ENCODE measurements at regions not wholly inside any gene's neighbourhood (a gene's known extent, or its start where the extent isn't known, plus 50 kb on each side); places are given as distances from the start of the nearest gene placed in this dataset.
"Not testable (repeated sequence)": the region's sequence is repeated elsewhere in the genome, so short reads cannot be mapped to it uniquely, and the experiment has no call there.

DNA sequence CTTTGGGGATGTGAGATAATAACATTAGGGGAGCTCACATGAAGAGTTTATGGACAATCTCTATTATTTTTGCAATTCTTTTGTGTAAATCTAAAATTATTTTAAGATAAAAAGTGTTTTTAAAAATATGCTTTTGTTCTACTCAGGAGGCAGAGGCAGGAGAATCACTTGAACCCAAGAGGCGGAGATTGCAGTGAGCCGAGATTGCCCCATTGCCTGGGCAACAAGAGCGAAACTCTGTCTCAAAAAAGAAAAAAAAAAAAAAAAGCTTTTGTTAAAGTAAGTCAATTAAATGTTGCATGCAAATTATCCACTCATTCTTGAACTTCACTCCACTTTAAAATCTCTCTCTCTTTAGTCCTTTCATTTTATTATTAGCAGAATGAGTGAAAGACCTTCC lies 193.3 kb upstream of the IRS2 start:
- not testable (repeated sequence) for TF ChIP-seq POLR2AphosphoS5 (IDR thresholded peaks at IDR 0.05)
- TF ChIP-seq, protein P1, sequence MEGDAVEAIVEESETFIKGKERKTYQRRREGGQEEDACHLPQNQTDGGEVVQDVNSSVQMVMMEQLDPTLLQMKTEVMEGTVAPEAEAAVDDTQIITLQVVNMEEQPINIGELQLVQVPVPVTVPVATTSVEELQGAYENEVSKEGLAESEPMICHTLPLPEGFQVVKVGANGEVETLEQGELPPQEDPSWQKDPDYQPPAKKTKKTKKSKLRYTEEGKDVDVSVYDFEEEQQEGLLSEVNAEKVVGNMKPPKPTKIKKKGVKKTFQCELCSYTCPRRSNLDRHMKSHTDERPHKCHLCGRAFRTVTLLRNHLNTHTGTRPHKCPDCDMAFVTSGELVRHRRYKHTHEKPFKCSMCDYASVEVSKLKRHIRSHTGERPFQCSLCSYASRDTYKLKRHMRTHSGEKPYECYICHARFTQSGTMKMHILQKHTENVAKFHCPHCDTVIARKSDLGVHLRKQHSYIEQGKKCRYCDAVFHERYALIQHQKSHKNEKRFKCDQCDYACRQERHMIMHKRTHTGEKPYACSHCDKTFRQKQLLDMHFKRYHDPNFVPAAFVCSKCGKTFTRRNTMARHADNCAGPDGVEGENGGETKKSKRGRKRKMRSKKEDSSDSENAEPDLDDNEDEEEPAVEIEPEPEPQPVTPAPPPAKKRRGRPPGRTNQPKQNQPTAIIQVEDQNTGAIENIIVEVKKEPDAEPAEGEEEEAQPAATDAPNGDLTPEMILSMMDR (IDR thresholded peaks at IDR 0.05): not testable (repeated sequence)

All from gastroesophageal sphincter (tissue), 3 donors.